Hematopoietic multipotent progenitor cell treated with erythropoietin and hydrocortisone succinate and interleukin-3 and kit ligand, for 8 days (in vitro differentiated cells): ENCODE measurements at regions not wholly inside any gene's neighbourhood (a gene's known extent, or its start where the extent isn't known, plus 50 kb on each side); places are given as distances from the start of the nearest gene placed in this dataset.

Source experiments
- DNase-seq: peaks from one replicate; pipeline ENCODE4 v3.0.0-alpha.2; 2015

DNA sequence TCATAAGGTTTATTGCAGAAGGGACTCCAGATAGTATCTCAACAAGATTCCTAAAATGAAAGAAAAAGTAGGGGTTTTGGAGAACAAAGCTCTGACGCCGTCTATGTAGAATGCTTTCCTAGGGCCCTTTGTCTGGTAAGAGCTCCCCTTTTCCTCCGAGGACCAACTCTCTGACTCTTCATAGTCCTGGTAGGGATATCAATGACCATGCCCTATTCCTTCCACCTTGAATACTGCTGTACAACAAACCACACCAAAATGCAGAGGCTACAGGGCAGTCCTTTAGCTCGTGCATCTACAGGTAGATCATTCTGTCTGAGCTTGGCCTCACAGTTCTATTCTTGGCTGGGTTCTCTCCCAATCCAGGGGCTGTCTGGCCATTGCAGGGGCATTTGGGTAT lies 190.3 kb downstream of the WDR11 start:
- no peak for DNase-seq

DNA sequence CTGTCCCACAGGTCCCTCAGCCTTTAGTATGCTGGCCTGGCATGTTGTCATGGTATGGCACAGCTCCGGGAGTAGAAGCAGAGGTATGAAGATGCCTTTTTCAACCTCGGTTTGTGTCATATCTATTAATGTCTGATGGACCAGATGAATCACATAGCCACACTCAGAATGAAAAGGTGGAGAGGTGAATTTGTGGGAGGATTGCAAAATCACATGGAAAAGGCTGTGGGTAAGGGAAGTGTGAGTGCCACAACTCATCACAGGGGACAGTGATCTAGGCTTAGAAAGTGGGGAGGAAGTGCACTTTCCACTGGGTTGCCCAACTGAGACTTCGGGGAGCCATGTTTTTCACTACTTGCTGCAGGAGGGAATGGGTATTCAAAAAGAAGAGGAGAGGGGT lies 190.7 kb downstream of the WDR11 start:
- DNase-seq, result no peak

DNA sequence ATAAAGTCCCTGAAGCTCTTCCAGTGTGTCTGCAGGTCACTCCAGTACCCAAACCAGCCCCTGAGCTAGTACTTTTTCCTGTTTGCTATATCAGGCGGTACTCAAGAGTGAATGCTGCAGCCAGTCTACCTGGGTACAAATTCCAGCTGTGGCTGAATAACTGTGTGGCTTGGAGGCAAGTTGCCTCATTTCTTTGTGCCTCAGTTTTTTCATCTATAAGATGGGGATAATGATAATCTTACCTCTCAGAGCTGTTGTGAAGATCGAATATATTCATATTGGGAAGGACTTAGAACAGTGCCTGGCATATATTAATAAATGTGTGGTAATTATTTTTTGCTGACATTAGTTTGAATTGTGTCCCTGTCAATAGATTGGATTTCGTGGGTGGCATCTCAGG lies 191.2 kb downstream of the WDR11 start:
- no peak for DNase-seq

DNA sequence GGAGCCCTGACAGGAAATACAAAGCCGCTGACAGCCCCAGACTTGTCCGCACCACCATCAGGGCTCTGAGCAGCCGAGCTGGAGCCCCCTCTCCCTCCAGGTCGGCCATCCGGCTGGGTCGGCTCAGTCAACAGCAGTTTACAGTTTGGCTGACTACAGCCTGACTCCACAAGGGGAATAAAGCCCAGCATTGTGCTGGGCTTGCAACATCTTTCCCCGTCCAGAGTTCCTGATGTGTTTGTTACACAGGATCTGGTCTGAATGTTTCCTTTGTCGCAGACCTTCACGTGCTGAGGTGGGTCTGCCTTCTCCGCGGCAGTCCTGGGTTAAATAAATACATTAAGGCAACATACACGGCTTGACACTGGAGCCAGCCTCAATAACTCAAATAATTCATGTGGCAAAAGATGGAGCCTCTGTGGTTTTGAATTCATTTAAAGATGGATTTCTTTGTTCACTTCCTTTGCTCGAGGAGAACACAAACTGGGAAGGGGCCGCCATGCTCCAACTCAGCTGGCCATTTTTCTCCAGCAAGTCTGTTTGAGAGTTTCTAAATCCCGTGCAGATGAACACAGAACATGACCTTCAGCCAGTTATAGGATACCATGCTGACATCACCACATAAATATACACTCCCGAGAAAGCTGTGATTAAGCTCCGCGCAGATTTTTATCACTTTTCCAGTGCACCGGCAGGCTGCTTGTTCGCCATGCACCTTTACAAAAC lies 192.1 kb downstream of the WDR11 start:
- DNase-seq, result no peak

DNA sequence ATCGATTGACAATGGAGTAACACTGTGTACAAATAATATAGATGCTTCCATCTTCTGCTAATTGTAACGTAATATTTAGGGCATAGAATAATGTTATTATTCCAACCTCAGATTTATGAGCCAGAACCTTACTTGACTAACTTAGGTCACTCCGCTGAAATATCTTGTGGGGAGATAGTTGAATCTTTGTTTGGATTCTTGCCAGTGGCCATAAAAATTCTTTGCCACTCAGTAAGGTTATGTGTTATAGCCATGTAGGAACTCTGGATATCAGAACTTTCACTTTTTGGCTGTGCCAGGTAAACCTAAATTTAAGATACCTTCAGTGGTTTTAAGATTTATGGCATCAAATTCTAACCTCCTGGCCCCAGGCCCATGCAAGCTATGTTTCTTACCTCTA lies 197.6 kb downstream of the WDR11 start:
- no peak for DNase-seq

DNA sequence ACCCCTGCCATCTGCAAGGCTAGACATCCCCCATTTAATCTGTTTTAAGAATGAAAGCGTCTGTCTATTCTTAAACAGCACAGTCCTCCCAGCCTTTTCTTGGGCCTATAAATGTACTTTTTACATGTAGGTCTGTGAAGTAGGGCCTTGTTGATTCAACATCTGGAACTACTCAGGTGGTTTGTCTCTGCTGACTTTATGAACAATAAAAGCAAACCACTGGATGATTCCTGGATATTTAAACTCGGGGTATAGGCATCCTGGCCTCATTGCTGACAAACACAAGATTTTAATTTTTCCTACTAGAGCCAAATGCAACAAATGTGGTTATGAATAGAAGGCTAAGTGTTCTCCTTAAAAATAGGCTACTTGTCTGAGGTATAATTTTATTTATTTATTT lies 198.3 kb downstream of the WDR11 start:
- DNase-seq, result no peak

DNA sequence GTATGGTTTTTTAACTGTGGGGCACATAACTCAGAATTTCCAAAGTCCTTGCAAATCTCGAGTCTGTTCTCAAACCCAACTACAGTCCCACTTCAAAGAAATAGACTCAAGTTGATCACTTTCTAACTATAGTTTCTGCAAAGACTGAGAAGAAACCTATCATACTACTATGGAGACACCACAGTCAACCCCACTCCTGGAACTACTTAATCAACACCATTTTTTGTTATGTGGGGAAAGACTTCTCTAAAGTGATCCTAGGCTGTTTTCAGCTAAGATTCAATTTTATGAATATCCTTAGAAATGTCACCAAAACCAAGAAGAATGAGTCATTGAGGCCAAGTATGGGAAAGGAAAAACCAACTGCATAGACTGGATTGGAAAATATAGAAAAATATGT lies 198.8 kb downstream of the WDR11 start:
- no peak for DNase-seq

DNA sequence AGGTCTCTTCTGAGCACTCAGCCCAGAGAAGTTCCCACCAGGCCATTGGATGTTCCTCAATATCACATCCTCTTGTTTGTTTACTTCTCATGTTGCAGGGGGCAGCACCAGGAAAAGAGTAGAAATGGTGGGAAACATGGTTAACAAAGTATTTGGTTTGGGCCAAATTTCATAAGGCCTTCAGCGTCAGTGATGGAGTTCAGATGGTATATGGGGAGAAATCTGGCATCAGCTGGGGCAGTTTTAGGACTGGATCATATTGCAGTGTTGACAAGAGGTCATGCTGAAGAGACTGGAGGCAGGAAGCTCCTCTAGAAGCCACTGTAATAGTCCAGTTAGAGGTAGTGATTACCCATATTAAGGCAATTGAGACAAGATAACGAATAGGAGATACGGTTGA lies 200.0 kb downstream of the WDR11 start:
- no peak for DNase-seq

DNA sequence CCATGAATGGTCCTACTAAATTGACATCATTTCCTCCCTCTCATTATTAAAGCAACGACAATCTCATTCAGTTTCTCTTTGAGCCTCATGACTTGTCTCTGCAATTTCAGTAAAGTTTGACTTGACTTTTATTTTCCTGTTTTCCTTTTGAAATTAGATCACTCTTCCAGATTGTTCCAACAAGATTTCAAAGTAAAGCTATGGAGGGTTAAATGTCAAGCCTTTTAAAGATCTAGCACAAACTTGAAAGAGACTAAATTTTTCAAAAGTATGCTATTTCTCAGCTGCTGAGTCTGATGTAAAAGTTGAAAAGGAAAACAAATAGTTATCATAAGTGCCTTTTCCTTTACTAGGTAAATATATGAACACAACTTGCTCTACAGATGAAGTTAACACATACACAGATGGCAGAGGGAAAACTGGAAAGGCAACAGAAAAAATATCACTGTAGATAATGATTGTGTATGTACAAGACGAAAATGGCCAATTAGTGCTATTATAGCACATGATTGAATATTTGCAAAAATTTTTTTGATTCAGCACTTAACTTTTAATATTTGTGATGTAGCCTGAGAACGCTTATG lies 200.6 kb downstream of the WDR11 start:
- no peak for DNase-seq

DNA sequence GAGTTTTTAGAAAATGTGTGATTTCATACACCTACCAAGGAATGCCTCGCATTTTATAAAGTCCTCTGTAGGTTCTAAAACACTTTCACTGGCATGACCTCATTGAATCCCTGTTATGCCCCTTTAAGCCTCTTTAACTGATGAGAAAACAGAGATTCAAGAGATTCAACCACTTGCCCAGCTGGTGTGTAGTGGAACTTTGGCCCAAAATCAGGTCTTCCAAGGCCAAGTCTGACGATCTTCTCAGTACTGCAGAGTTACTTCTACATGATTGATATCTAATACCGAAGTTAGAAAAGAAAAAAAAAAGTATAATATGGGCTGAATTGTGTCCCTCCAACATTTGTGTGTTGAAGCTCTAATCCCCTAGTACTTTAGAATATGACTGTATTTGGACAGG lies 202.0 kb downstream of the WDR11 start:
- DNase-seq, result no peak

DNA sequence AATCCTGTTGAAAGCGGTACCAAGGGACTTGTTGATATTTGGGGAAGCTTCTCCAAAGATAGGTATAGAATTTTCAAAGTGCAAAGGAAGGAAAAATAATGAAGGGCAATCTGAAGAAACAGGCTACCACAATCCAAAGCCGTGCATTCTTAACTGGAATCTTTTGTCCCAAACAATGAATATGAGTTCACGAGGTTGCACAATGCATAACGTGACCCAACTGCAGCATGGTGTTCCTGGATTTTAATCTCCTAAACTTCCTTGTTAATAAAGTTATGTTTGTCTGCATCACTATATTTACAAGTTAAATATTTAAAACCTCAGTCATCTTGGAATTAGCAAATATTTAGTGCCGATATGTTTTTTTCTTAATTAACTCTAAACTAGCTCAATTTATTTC lies 203.7 kb downstream of the WDR11 start:
- DNase-seq, result no peak

DNA sequence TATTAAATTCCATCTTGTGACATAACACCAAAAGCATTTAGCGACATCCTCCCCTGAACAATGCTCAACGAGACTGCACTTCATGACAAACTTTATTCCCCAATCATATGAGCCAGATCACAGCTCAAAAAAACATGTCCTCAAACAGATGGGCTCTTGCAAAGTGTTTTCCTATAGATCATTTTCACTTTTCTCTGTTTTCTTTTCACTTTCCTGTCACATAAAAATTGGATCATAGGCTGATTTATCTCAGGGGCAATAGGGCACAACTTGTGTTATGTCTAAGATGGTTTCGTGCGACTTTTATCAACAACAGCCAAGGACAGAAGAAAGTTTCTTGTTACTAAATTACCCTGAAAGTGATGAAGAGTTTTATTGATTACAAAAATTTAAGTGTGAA lies 206.1 kb downstream of the WDR11 start:
- DNase-seq, result no peak

DNA sequence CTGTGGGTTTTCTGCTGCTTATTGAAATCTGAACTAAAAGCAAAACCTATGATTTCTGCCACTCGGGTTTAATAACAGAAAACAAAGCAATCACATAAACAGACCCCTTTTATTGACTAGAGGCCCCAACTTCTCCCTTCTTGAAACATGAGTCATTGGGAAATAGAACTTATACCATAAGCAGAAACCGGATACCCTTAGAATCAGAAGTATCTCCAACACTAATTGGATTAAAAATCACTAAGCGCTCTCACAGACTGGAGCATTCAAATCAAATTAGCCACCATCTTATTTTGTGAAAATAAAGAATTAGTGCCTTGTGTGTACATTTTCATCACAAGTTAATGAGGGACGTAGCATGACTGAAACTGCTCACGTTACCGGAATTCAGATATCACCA lies 206.9 kb downstream of the WDR11 start:
- no peak for DNase-seq

DNA sequence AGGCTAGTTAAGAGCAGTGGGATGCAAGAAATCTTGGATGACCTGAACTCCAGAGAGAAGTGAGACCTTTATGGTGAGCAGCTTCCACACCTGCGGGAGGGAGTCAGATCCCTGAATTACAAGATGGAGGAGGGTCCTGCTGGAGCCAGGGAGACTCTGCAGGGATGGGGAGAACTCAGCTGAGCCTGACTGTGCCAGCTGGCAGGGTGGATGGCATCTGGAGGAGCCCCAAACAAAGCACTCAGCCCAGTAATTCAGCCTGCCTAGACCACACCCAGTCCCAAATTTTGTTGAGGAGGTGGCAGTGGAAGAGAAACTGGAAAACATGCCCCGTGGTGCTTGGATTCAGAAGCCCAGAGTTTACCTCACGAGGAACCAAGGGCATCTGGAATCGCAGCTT lies 208.2 kb downstream of the WDR11 start:
- no peak for DNase-seq

DNA sequence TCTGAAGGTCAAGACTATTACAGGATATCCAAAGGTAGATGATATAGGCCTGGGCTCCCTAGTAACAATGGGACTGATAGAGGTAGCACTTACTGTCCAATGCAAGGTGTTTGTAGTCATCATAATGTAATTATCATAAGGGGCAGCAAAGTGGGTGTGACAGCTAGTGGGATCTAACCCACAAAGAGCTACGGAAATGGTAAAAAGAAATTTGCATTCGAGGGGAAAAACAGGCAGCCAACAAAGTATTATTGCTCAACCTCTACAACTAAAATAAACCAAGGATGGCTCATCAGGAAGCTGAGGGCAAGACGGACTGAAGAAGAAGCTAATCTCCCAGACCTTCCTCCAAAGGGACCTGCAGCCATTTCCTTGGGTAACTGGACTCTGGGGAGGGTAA lies 211.0 kb downstream of the WDR11 start:
- no peak for DNase-seq

DNA sequence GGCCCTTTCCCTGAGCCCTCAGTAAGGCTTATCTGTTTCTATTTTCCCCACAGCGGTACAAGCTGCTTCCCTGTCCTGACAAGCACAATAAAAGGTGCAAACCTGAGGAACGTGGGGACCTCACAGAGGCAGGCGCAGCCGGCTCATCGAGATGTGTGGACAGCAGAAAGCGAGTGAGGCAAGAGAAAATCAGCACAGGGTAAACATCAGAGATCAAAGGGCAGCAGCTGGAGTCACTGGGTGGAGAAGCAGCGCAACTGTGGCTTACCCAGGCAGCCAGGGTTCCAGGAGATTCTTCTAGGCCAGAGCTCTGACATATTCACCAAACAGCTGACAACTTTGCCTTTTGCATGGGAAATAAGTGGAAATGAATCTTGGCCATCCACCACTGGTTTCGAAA lies 212.6 kb downstream of the WDR11 start:
- no peak for DNase-seq

DNA sequence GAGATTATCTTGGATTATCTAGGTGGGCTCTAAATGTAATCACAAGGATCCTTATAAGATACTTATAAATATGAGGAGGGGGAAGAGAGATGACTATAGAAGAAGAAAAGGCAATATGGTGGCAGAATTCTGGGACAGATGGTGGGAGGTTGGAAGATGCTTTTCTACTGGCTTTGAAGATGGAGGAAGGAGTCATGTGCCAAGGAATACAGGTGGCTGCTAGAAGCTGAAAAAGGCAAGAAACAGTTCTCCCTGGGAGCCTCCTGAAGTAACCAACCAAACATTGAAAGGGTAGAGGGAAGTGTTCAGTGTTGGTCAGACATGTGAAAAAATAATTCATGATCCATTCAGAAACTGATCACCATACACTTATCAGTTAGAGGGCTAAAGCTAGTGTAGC lies 213.3 kb downstream of the WDR11 start:
- no peak for DNase-seq

DNA sequence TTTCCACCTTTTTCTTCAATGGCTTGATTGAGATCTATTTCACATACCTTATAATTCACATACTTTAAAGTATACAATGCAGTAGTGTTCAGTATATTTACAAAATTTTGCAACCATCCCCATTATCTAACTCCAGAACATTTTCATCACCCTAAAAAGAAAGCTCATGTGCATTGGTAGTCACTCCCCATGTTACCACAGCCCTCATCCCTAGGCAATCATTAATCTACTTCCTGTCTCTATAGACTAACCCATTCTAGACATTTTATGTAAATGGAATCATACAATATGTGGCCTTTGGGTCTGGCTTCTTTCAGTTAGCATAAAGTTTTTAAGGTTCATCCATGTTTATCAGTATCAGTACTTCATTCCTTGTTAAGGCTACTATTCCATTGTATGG lies 214.2 kb downstream of the WDR11 start:
- no peak for DNase-seq

DNA sequence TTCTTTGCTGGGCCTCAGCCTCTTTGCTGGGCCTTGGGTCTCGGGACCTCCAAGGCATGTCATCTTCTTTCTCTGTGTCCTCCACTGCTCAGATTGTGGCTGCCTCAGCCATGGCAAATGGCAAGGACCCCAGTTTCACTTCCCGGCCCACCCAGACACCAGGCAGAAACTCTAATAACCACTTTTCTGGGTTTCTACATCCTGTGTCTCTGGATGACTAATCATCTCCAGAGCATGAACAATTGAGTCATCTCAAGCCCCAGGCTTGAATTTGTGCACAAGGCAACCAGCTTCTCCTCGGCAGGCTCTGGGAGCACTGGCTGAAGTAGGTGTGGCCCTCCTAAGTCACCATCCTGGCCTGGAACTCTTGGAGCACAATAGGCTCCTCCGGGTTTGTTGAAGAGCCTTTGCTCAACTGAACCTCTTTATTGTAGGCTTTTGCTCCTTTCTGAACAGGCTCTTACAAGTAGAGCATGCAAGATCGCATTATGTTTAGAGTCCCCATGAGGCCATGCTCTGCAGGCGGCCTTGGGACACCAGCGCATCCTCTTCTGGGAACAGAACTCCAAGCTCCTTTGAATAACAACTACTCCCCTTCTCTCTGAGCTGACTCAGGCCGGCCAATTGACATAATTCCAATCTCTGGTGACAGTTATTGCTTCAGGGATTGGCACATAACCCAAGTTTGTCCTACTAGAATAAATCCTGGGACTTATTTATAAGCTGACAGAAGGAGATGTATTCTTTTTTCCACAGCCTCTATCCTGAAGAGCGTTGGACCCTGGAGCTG lies 218.1 kb downstream of the WDR11 start:
- DNase-seq, result no peak

DNA sequence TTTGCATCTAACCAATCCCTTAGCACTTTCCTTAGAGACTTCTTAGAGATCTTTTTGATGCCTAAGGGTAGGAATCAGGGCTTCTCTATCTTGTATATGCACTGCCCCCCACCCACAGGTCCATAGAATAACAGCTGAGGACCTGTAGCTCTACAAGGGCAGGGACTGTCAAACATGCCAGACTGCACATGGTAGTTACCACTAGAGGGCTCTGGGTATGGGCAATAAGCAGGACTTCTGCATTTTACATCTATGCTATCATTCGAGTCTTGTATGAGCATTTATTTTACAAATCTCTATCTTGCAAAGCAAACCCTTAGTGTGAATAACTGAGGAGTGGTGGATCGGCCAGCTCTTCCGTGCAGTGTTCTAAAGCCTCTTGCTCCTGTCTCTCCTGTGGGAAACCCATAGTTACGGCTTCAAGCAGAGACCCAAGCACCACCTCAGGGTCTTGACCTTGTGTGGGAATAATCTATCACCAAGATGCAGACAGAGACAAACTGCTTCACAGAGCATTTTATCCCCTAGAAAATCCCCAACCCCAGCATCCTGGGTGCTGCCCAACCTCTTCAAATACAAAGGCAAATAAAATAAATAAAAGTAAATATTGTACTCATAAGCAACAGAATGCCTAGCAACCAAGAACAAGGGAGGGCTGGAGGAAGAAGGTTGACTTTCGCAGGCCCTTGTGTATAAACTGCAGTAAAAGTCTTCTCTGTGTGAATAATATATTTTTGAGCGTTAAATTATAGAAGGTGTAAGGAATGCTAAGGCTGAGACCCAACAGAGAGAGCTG lies 219.3 kb downstream of the WDR11 start:
- peak; percentile 11 for DNase-seq

DNA sequence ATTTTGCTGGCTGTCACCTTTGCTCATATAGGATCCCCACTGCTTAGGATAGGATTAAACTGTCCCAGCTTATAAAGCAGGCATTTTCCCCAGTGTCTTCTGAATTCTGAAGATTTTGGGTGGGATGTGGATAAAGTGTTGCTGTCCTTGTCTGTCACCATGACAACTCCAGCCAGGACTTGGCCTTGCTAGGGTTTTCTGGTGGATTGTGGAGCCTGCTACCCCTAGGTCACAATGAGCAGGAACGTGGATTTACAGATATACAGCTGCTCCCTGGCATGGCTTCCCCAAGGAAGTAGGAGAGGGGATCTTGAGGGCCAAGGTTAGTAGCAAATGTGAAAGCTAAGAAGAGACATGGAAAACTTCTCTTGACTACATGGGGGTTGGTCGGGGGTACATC lies 220.7 kb downstream of the WDR11 start:
- DNase-seq, result no peak

DNA sequence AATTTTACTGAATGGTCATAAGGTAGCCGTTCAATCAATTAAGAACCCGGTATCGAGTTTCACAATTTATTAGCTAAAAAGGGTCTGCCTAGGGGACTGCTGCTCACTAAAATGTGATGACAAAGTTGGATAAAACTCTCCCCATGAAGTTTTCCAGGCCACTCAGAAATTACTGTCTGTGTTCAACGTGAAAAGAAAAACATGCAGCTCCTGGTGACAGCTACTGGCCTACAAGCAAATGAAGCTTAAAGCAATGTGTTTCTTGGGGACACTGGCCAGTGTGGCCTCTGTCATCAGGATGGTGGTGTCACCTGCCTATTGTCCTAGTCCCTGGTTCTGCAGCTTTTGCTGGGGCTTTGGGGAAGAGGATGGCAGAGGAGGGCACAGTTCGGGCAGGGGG lies 222.6 kb downstream of the WDR11 start:
- DNase-seq, result no peak
